Breast epithelium (tissue), 3 donors: ENCODE measurements at regions not wholly inside any gene's neighbourhood (a gene's known extent, or its start where the extent isn't known, plus 50 kb on each side); places are given as distances from the start of the nearest gene placed in this dataset.
"Not testable (repeated sequence)": the region's sequence is repeated elsewhere in the genome, so short reads cannot be mapped to it uniquely, and the experiment has no call there.

ENCODE experiments used
- CTCF ChIP-seq, 3 donors: fragments of 450-650 bp; IDR thresholded peaks; one replicate each; pipeline ENCODE4 v1.5.1; 2016 to 2017; ENCODE audit warnings: antibody characterized with exemption in 3 of 3, mild to moderate bottlenecking in 3 of 3, moderate library complexity in 3 of 3
- POLR2A ChIP-seq: fragments of 450-650 bp; IDR thresholded peaks from one replicate; pipeline ENCODE4 v1.6.1; 2016; ENCODE audit warnings: antibody characterized with exemption, mild to moderate bottlenecking, moderate library complexity
- POLR2AphosphoS5 ChIP-seq, 3 donors: sonication (generic); formaldehyde crosslinking; IDR thresholded peaks; one replicate each; pipeline ENCODE4 v1.6.1; 2017; ENCODE audit warnings: antibody characterized with exemption in 3 of 3

DNA sequence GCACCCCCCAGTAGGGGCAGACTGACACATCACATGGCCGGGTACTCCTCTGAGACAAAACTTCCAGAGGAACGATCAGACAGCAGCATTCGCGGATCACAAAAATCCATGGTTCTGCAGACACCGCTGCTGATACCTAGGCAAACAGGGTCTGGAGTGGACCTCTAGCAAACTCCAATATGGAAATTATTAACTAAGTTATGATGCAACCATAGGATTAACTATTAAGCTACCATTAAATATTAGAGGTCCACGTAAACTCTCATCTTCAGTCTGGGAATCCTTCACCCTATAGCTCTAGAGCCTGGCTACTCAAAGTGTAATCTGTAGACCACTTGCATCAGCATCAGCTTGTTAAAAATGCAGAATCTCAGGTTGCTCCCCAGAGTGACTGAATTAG is 191.1 kb upstream of the ANO5 start:
- TF ChIP-seq CTCF (IDR thresholded peaks at IDR 0.05); POLR2A; POLR2AphosphoS5 (IDR thresholded peaks at IDR 0.05): not testable (repeated sequence)
